IPS DF 6.9 (cell line): ENCODE measurements at regions not wholly inside any gene's neighbourhood (a gene's known extent, or its start where the extent isn't known, plus 50 kb on each side); places are given as distances from the start of the nearest gene placed in this dataset.

Experiments used
- DNase-seq: peaks from one replicate; pipeline ENCODE4 v3.0.0-alpha.2; 2013; ENCODE audit warnings: low read depth, low spot score
- H3K27ac ChIP-seq: one replicate; pipeline ENCODE4 v1.5.1; 2013; ENCODE audit warnings: low read length, control low read depth
- H3K27me3 ChIP-seq: 2 replicates; pipeline ENCODE4 v1.6.1; 2013; ENCODE audit warnings: mild to moderate bottlenecking, low read length; ENCODE audit not compliant: control insufficient read depth, insufficient read depth
- H3K36me3 ChIP-seq: 2 replicates; pipeline ENCODE4 v1.6.1; 2013; ENCODE audit warnings: low read length; ENCODE audit not compliant: control insufficient read depth, insufficient read depth
- H3K4me1 ChIP-seq: 2 replicates; pipeline ENCODE4 v1.6.1; 2013; ENCODE audit warnings: low read length; ENCODE audit not compliant: control insufficient read depth, insufficient read depth
- H3K4me3 ChIP-seq: 2 replicates; pipeline ENCODE4 v1.5.1; 2013; ENCODE audit warnings: mild to moderate bottlenecking, low read length
- H3K9me3 ChIP-seq: 2 replicates; pipeline ENCODE4 v1.6.1; 2013; ENCODE audit warnings: low read length, inconsistent platforms; ENCODE audit not compliant: control insufficient read depth, insufficient read depth
- WGBS: extraction: QIAGEN DNeasy Blood & Tissue Kit; methylation state at CpG from one replicate; pipeline ENCODE4 v1.1.7; 2013; ENCODE audit warnings: mixed read lengths, missing lambda C conversion rate; ENCODE audit not compliant: insufficient read length, insufficient coverage; 5-methylcytosine and 5-hydroxymethylcytosine counted together

DNA sequence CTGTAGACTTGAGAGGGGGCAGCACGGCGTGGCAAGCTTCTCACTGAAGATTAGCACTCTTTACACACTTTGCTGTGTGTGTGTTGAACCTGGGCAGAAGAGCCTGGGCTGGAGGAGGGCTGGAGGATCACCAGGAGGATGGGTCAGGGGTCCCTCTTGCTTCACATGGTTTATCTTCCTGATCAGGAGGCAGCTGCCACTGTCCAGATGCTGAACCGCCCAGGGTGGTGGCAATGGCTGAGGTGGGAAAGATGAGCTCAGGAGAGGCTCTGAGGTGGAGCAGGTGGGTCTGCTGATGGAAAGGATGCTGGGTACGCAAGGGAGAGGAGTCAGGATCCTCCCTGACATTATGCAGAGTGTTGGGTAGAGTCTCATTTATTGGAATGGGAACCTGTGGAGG lies 191.5 kb downstream of the RAMP3 start:
- no CpG with 5 or more reads among the region's 4 CpGs for WGBS
- Histone ChIP-seq H3K36me3 (no peaks in the 10 kb centered on the region), H3K4me3 (no peak overlapping the region), H3K9me3 (no peaks in the 10 kb centered on the region), H3K27ac (no peak overlapping the region), H3K4me1 (no peaks in the 10 kb centered on the region), H3K27me3 (no peaks in the 10 kb centered on the region)
- DNase-seq, result no peak

DNA sequence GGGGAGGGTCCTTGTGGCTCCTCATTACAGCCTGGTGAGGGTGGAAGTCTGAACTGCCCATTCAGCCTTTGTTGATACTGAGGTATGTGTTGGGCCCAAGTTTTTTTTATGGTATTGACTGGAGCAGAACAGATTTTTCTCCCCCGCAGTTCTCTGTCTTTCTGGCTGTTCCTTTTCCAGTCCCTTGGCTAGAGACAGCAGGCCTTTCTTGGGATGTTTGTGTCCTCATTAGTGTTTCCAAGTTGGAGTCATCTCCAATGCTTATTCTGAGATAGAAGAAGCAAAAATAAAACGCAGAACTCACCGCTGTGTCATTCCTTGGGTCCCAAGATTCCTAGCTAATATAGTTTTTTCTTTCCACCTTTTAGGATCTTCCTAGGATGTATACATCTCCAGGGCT lies 193.3 kb downstream of the RAMP3 start:
- Histone ChIP-seq H3K4me3 (no peak overlapping the region), H3K36me3 (no peaks in the 10 kb centered on the region), H3K9me3 (no peaks in the 10 kb centered on the region), H3K27me3 (no peaks in the 10 kb centered on the region), H3K27ac (no peak overlapping the region), H3K4me1 (no peaks in the 10 kb centered on the region)
- WGBS, result no CpG with 5 or more reads among the region's 3 CpGs
- DNase-seq, result no peak

DNA sequence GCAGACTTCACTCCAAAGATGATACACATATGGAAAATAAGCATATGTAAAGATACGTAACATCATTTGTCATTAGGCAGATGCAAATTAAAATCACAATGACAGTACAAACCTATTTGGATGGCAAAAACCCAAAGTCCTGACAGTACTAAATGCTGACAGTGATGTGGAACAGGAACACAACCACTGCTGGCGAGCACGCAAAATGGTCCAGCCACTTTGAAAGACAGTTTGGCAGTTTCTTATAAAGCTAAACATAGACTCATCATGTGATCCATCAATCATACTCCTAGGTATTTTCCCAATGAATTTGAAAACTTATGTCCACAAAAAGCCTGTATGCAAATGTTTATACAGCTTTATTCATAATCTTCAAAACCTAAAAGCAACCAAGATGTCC lies 200.7 kb downstream of the RAMP3 start:
- no peaks in the 10 kb centered on the region for H3K36me3 ChIP-seq
- no peak overlapping the region for H3K4me3 ChIP-seq
- no peaks in the 10 kb centered on the region for H3K9me3 ChIP-seq
- no peaks in the 10 kb centered on the region for H3K4me1 ChIP-seq
- no peaks in the 10 kb centered on the region for H3K27me3 ChIP-seq
- WGBS, result no CpG with 5 or more reads among the region's 3 CpGs
- DNase-seq, result no peak
- no peak overlapping the region for H3K27ac ChIP-seq

DNA sequence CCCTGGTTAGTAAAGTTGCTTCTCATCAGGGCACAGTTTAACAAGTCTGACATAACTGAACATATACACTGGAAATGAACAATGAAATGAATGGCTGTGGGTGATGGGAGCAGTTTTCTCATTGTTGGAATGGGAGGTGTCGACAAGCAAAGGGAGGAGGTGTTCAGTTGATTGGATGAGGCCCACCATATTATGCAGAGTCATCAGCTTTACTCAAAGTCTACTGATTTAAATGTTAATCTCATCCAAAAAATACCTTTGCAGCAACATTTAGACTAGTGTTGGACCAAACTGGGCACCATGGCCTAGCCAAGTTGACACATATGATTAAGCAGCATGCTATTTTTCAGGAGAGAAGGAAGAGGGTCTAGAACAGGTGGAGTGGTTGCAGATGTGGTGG lies 201.7 kb downstream of the RAMP3 start:
- no CpG with 5 or more reads among the region's 1 CpG for WGBS
- no peak overlapping the region for H3K27ac ChIP-seq
- no peak overlapping the region for H3K4me3 ChIP-seq
- no peaks in the 10 kb centered on the region for H3K4me1 ChIP-seq
- no peaks in the 10 kb centered on the region for H3K36me3 ChIP-seq
- H3K9me3 ChIP-seq, result no peaks in the 10 kb centered on the region
- no peak for DNase-seq
- H3K27me3 ChIP-seq, result no peaks in the 10 kb centered on the region

DNA sequence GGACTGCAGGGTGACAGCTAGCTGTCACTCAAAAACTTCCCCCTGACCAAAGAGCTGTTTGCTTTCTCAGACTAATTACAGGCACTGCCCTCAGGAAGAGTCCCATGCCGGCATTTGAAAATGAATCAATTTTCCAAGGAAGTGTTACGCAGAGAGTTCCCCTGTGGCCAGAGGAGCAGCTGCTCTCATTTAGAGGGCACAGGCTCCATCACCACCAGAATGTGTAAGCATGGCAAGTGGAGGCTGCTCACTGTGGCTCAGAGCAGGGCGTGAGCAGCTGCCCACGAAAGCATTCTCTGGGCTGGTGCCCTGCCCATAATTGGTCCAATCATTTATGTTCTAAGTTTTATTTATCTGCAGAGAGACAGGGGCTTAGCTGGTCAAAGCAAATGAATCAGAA lies 202.2 kb downstream of the RAMP3 start:
- no CpG with 5 or more reads among the region's 4 CpGs for WGBS
- Histone ChIP-seq H3K36me3 (no peaks in the 10 kb centered on the region), H3K4me3 (no peak overlapping the region), H3K9me3 (no peaks in the 10 kb centered on the region), H3K27ac (no peak overlapping the region), H3K27me3 (no peaks in the 10 kb centered on the region), H3K4me1 (no peaks in the 10 kb centered on the region)
- no peak for DNase-seq

DNA sequence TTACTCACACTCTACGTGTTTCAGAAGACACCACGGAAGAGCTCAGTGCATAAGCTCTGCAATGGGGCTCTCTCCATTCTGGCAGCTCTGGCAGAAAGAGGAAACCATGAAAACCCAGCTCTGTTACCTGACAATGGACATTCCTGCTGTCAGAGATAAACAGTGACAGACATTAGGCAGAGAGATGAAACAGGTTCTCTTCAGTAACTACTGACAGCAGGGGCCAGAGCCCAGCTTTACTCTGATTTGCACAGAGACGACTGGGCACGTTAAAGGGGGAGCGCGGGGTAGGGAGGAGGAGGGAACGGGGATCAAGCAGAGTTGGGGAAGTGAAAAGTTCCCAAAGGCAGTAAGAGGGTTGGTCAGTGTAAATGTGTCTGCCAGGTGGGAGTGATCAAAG lies 206.1 kb downstream of the RAMP3 start:
- no peak for DNase-seq
- Histone ChIP-seq H3K4me3 (no peak overlapping the region), H3K27ac (no peak overlapping the region), H3K36me3 (no peaks in the 10 kb centered on the region), H3K4me1 (no peaks in the 10 kb centered on the region), H3K27me3 (no peaks in the 10 kb centered on the region), H3K9me3 (no peaks in the 10 kb centered on the region)
- WGBS, result no CpG with 5 or more reads among the region's 7 CpGs

DNA sequence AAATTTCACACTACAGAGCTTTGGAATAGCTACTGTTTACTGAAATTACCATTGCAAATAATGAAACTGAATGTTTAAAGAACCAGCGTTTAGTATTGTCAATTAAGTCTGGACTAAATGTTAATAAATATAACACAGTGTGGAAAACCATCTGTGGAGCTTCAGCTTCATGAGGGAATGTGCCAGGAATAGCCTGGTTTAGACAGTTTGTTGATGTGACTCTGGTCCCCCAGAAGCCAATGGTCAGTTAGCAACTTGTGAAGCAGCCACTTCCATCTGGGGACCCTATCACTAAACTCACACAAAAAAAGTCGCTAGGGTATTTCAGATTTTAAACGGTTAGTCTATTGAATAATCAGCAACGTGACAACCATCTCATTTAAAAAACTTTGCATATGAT lies 207.8 kb downstream of the RAMP3 start:
- H3K27me3 ChIP-seq, result no peaks in the 10 kb centered on the region
- no peak overlapping the region for H3K4me3 ChIP-seq
- H3K4me1 ChIP-seq, result no peaks in the 10 kb centered on the region

DNA sequence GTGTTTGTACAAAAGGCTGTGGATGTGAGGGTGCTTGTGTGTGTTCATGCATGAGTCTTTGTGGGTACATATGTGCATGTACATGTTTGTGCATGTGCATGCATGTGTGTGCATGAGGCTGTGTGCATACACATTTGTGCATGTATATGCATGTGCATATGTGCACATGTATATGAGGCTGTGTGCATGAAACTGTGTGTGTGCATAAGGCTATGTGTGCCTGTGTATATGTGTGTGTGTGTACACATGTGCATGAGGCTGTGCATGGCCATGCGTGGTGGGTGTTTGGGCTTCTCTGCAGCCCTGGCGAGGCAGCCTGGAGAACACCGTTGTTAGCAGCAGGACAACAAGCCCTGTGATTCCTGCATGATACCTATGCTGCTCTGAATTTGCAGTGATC lies 207.7 kb upstream of the ADCY1 start:
- no peaks in the 10 kb centered on the region for H3K9me3 ChIP-seq
- H3K4me1 ChIP-seq, result no peaks in the 10 kb centered on the region
- no peak for DNase-seq
- H3K36me3 ChIP-seq, result no peaks in the 10 kb centered on the region
- WGBS, result no CpG with 5 or more reads among the region's 3 CpGs
- no peaks in the 10 kb centered on the region for H3K27me3 ChIP-seq
- no peak overlapping the region for H3K27ac ChIP-seq
- no peak overlapping the region for H3K4me3 ChIP-seq

More for the DNA sequence above, 207.8 kb downstream of the RAMP3 start:
- WGBS, result no CpG with 5 or more reads among the region's 4 CpGs
- no peaks in the 10 kb centered on the region for H3K36me3 ChIP-seq
- no peak overlapping the region for H3K27ac ChIP-seq
- DNase-seq, result no peak
- no peaks in the 10 kb centered on the region for H3K9me3 ChIP-seq

DNA sequence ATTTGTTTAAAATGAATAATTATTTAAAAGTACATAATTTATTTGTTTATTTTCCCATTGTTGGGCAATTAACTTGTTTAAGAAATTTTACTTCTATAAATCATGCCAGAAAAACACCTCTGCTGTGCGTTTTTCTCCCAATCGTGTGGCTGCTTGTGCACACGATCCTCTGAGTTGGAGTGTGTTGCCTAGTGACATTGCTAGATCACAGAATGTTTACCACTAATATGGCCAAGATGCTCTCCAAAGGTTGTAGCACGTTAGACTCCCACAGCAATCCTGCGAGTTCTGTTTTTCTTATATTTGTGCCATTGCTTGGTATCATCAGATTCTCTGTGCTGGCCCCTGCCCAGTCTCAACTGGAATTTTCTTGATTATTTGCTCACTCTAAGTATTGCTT lies 207.1 kb upstream of the ADCY1 start:
- Histone ChIP-seq H3K4me3 (no peak overlapping the region), H3K27ac (no peak overlapping the region), H3K9me3 (no peaks in the 10 kb centered on the region), H3K27me3 (no peaks in the 10 kb centered on the region), H3K36me3 (no peaks in the 10 kb centered on the region), H3K4me1 (no peaks in the 10 kb centered on the region)
- DNase-seq, result no peak
- no CpG with 5 or more reads among the region's 5 CpGs for WGBS

DNA sequence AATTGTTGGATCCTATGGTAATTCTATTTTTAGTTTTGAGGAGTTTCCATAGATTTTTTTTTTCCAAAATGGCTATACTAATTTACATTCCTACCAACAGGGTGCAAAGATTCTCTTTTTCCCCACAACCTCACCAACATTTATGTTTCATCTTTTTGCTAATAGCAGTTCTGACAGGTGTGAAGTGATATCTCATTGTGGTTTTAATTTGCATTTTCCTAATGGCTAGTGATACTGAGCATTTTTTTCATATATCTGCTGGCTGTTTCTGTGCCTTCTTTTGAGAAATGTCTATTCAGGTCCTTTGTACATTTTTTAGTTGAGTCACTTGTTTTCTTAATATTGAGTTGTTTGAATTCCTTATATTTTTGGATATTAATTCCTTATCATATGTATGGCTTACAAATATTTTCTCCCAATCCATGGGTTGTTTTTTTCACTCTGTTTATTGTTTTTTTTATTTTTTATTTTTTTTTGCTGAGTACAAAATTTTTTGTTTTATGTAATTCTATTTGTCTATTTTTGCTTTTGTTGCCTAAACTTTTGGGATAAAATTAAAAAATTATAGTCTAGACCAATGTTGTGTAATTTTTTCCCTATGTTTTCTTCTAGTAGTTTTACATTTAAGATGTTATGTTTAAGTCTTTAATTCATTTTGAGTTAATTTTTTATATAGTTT lies 205.9 kb upstream of the ADCY1 start:
- Histone ChIP-seq H3K36me3 (no peaks in the 10 kb centered on the region), H3K27me3 (no peaks in the 10 kb centered on the region), H3K9me3 (no peaks in the 10 kb centered on the region), H3K4me1 (no peaks in the 10 kb centered on the region), H3K27ac (no peak overlapping the region), H3K4me3 (no peak overlapping the region)
- no peak for DNase-seq

DNA sequence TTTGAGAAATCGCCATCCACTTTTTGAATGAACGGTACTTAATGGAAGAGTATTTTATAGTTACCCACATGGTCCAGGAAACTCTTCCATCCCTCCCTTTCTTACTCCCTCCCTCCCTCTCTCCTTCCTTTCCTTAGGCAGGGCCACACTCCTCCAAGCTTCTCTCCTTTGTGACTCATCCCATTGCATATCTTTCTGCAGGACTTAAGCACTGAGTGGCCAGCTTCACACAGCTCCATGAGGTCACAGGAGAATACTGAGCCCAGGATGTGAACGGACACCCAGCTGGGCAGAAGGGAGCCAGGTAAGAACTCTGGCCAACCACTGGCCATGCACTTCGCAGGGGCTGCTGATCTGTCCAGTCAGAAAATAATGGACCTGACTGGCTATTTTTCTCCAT lies 189.7 kb upstream of the ADCY1 start:
- WGBS, result no CpG with 5 or more reads among the region's 4 CpGs
- H3K36me3 ChIP-seq, result no peaks in the 10 kb centered on the region

More for the DNA sequence above, 189.7 kb upstream of the ADCY1 start:
- Histone ChIP-seq H3K4me1 (no peaks in the 10 kb centered on the region), H3K9me3 (no peaks in the 10 kb centered on the region), H3K4me3 (no peak overlapping the region), H3K27me3 (no peaks in the 10 kb centered on the region), H3K27ac (no peak overlapping the region)
- DNase-seq, result no peak
